Stimulated activated CD4-positive, alpha-beta T cell treated with anti-CD3 and anti-CD28 coated beads, Interleukin-15, amount 100 ng/mL, for 48 hours (primary cell): ENCODE measurements at regions not wholly inside any gene's neighbourhood (a gene's known extent, or its start where the extent isn't known, plus 50 kb on each side); places are given as distances from the start of the nearest gene placed in this dataset.
"Not testable (repeated sequence)": the region's sequence is repeated elsewhere in the genome, so short reads cannot be mapped to it uniquely, and the experiment has no call there.

Source experiments
- DNase-seq, 2 donors: peaks; one replicate each; pipeline ENCODE4 v3.0.0-alpha.2; 2020; ENCODE audit warnings: low read depth in 2 of 2

- DNase-seq: no peak
Observed at GRCh38 chr5:26415987-26416779, 622.2 kb downstream of the CDH9 start.

GRCh38 chr5:26390608-26391007, 647.8 kb downstream of the CDH9 start:
- DNase-seq: no peak

DNA sequence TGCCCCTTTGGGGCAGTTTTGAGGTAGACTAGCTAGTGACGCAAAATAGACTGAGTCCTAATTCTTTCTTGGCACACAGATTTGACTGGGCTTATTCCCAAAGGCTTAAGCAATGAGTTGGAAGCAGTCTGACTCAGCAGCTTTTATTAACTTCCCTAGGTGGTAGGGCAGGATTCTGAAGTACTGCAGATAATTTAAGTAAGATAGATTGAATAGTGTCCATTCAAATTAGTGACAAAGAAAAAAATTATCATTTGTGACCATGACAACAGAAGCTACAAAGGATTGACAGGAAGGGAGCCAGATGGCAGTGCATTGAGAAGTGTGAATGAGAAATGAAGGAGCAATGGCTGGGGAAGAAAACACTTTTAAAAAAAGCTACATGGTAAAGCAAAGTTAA, 649.4 kb downstream of the CDH9 start:
- DNase-seq: no peak

DNA sequence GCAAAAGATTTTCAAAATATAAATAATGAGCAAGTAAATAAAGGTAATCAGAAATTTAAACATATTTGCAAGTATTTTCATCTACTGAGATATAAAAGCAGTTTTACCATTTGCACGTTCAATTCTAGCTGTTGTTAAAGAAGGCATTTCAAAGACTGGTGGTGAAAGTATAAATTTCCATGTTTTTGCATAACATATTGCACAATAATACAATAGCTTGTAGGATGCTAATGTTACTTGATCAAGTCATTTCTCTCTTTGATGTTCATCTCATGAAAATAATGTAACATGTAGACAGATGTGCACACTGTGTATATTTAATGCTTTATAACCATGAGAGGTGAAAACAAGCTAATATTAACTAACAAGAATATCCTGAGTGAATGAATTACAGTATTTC, 651.9 kb downstream of the CDH9 start:
- no peak for DNase-seq

DNA sequence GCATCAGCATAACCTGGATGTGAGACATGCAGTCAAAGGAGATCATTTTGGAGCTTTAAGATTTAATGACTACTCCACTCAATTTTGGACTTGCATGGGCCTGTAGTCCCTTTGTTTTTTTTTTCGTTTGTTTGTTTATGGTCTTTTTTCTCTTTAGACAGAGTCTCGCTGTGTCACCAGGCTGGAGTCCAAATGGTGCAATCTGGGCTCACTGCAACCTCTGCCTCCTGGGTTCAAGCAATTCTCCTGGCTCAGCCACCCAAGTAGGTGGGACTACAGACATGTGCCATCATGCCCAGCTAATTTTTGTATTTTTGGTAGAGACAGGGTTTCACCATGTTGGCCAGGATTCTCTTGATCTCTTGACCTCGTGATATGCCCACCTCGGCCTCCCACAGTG, 673.8 kb downstream of the CDH9 start:
- not testable (repeated sequence) for DNase-seq

GRCh38 chr5:26343801-26344325, 694.5 kb downstream of the CDH9 start:
- no peak for DNase-seq

DNA sequence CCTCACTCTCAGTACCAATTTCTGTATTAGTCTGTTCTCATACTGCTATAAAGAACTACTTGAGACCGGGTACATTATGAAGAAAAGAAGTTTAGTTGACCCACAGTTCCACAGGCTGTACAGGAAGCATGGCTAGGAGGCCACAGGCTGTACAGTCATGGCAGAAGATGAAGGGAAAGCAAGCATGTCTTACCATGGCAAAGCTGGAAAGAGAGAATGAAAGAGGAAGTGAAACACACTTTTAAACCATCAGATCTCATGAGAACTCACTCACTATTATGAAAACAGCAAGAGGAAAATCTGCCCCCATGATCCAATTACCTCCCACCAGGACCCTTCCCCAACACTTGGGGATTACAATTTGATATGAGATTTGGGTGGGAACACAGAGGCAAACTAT, 698.8 kb downstream of the CDH9 start:
- no peak for DNase-seq

- no peak for DNase-seq
Observed at GRCh38 chr5:26329562-26330189, 708.7 kb downstream of the CDH9 start.

DNA sequence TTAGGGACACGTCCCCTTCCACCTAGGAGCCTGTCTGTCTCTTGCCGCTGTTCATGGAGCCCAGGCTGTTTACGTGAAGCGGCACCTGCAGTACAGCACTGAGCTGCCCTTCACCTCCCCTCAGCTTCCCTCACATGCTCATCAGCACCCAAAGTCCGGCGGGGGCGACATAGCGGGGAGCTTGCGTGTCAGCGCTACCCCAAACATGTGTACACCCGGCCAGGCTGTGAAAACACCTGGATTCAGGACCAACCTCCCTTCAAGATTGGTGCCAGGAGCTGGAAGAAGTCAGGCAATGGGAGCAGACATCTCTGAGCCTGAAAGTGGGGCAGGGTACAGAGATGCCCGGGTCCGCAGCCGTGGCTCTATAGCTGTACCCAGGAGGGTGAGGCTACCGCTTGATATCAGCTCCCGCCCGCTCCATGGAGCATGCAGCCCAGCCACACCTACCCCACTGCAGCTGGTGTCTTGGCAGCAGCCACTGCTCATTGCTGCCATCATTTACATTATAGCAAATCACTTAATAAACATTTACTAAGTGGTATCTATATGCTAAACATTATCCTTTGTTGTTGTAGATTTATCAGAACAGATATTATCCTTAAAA, 712.1 kb downstream of the CDH9 start:
- no peak for DNase-seq

DNA sequence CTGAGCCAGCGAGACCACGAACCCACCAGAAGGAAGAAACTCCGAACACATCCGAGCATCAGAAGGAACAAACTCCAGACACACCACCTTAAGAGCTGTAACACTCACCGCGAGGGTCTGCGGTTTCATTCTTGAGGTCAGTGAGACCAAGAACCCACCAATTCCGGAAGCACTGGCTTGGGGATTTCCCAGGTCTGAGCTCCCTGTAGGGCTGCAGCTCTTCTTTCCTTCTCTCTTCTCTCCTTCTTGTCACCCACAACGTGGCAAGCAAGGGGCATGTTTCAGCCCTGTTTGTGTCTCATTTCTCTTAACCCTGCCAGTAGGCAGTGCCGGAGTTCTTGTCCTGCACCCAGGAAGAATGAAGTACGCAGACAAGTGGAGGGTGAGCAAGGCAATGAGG, 713.0 kb downstream of the CDH9 start:
- DNase-seq: not testable (repeated sequence)

DNA sequence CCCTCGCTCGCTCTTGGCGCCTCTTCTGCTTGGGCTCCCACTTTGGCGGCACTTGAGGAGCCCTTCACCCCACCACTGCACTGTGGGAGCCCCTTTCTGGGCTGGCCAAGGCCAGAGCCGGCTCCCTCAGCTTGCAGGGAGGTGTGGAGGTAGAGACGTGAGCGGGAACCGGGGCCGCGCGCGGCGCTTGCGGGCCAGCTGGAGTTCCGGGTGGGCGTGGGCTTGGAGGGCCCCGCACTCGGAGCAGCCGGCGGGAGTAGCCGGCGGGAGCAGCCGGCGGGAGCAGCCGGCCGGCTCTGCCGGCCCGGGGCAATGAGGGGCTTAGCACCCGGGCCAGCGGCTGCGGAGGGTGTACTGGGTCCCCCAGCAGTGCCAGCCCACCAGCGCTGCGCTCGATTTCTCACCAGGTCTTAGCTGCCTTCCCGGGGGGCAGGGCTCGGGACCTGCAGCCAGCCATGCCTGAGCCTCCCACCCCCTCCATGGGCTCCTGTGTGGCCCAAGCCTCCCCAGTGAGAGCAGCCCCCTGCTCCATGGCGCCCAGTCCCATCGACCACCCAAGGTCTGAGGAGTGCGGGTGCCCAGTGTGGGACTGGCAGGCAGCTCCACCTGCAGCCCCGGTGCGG, 714.0 kb downstream of the CDH9 start:
- not testable (repeated sequence) for DNase-seq

- DNase-seq: no peak
Observed at GRCh38 chr5:26323794-26324193, 714.6 kb downstream of the CDH9 start.

DNA sequence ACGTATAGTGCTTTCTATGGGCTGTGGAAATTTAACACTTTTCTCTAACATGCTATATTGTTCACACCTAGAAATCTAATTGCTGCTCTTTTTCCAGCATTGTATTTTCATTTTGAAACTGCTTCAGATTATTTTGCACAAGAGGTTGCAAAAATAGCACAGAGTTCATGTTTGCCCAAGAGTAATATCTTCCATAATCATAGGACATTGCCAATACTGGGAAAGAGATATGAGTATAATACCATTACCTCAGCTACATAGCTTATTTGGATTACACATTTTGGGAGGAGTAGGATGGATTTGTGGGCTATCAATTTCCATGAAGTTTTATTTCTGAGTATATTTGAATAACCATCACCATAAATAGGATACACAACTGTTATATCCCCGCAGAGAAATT, 717.1 kb downstream of the CDH9 start:
- DNase-seq: no peak

- DNase-seq: no peak
Observed at GRCh38 chr5:26310415-26310814, 728.0 kb downstream of the CDH9 start.

- no peak for DNase-seq
Observed at GRCh38 chr5:26295541-26295940, 742.8 kb downstream of the CDH9 start.

DNA sequence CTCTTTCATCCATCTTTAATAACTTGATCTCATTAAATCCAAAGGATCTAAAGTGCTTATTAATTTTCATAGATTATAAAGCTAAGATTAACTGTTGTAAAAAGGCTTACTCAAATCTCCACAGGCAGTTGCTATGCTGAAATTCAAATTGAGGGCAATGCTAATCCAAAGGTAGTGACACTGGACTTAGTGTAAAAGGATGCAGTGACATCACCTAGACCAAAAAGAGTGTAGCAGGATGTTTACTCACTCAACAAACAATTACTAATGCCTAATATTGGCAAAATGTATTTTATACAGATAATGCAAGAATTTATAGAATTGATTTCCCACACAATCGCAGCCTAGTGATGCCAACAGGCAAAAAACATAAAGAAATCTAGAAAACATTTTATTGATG, 756.2 kb downstream of the CDH9 start:
- DNase-seq: no peak

DNA sequence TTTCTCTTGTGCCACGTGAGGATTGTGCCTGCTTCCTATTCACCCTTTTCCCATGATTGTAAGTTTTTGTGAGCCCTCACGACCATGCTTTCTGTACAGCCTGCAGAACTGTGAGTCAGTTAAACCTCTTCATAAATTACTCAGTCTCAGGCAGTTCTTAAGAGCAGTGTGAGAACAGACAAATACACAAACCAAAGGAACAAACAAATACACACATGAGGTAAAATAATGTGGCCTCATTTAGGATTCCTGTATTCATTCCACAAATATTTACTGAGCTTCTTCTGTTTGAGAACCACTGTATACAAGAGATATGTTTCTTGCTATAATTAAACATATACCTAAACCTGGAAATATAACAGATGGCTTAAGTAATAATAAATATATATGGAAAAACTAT, 760.3 kb downstream of the CDH9 start:
- DNase-seq: no peak

GRCh38 chr5:26259081-26259480, 779.3 kb downstream of the CDH9 start:
- no peak for DNase-seq

- no peak for DNase-seq
Observed at GRCh38 chr5:26245321-26245720, 793.1 kb downstream of the CDH9 start.

GRCh38 chr5:26239588-26239987, 798.8 kb downstream of the CDH9 start:
- DNase-seq: no peak

DNA sequence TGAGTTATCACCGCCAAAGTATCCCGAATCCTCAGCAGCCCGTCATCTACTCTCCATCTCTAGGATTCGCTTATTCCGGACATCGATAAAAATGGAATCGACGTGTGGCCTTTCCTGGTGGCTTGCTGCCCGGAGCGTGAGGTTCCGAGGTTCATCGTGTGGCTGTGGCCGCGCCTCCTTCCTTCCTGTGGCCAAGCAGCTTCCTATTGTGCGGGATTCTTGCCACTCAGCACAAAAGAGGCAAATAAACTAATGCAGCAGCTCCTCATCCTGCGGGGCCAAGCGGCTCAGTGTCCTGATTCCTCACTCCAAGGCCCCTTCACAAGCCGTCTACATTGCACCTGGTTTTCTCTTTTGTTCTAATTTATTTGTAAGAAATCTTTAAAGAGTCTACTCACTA, 800.9 kb downstream of the CDH9 start:
- DNase-seq: no peak

- DNase-seq: no peak
Observed at GRCh38 chr5:26236936-26237335, 801.5 kb downstream of the CDH9 start.
